ENCODE measurements at regions not wholly inside any gene's neighbourhood (a gene's known extent, or its start where the extent isn't known, plus 50 kb on each side); places are given as distances from the start of the nearest gene placed in this dataset.

DNA sequence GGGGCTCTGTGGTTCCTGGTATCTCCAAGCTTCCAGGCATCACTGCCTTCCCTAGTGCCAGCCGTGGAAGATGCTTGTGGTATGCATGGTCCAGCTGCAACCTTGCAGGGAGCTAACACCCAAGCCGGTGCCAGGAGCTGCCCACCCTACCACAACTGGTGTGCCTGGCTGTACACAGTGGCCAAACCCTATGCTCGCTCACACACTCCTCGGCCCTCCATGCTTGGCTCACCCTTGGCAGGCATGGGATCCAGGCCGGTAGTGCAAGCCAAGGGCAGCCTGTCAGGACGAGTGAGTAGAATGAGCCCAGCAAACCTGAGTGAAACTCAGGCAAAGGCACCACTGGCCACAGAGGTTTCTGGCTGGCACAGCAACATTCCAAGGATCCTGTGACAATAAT, 1676.0 kb downstream of the SLITRK1 start:
- H3K4me1 ChIP-seq (ENCODE audit: low read depth, poor library complexity, severe bottlenecking): no peaks in the 10 kb centered on the region
- H3K4me3 ChIP-seq (IDR thresholded peaks at IDR 0.05; ENCODE audit: insufficient read depth, low read depth, low read length): no peak overlapping the region
- no peak overlapping the region for H3K4me2 ChIP-seq
- no peaks in the 10 kb centered on the region for H3K36me3 ChIP-seq (ENCODE audit: insufficient read depth)
- no peak overlapping the region for H3K27ac ChIP-seq
- no peaks in the 10 kb centered on the region for H3K27me3 ChIP-seq (ENCODE audit: insufficient read depth, low read depth)
- no peak overlapping the region for H2AFZ ChIP-seq (ENCODE audit: low read depth)
- TF ChIP-seq, protein P1, sequence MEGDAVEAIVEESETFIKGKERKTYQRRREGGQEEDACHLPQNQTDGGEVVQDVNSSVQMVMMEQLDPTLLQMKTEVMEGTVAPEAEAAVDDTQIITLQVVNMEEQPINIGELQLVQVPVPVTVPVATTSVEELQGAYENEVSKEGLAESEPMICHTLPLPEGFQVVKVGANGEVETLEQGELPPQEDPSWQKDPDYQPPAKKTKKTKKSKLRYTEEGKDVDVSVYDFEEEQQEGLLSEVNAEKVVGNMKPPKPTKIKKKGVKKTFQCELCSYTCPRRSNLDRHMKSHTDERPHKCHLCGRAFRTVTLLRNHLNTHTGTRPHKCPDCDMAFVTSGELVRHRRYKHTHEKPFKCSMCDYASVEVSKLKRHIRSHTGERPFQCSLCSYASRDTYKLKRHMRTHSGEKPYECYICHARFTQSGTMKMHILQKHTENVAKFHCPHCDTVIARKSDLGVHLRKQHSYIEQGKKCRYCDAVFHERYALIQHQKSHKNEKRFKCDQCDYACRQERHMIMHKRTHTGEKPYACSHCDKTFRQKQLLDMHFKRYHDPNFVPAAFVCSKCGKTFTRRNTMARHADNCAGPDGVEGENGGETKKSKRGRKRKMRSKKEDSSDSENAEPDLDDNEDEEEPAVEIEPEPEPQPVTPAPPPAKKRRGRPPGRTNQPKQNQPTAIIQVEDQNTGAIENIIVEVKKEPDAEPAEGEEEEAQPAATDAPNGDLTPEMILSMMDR (conservative IDR thresholded peaks at IDR 0.05; ENCODE audit: low read depth, low read length): no peak
- H4K20me1 ChIP-seq (ENCODE audit: insufficient read depth): no peaks in the 10 kb centered on the region
- H3K79me2 ChIP-seq (ENCODE audit: insufficient read depth, low read depth): no peaks in the 10 kb centered on the region
- no peak overlapping the region for H3K9ac ChIP-seq

DNA sequence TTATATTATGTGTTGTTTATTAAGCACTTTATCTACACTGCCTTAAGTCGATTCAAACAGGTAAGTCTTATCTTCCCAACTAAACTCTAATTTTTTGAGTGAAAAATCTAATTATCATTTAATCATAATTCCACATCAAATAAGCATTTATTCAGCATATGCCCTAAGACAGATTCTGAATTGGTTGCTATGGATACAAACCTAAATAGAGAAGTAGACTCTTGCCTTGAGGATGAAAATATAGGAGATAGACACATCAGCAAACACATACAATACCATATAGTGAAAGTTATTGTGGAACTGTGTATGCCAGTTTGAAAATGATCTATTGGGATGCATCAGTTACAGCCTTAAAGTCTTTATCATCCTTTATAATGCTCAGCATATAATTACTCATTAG, 1679.9 kb downstream of the SLITRK1 start:
- no peaks in the 10 kb centered on the region for H4K20me1 ChIP-seq (ENCODE audit: insufficient read depth)
- no peak overlapping the region for H3K4me2 ChIP-seq
- H3K79me2 ChIP-seq (ENCODE audit: insufficient read depth, low read depth): no peaks in the 10 kb centered on the region
- no peak overlapping the region for H2AFZ ChIP-seq (ENCODE audit: low read depth)
- no peak overlapping the region for H3K9ac ChIP-seq
- no peak overlapping the region for H3K27ac ChIP-seq
- H3K4me3 ChIP-seq (IDR thresholded peaks at IDR 0.05; ENCODE audit: insufficient read depth, low read depth, low read length): no peak overlapping the region
- no peaks in the 10 kb centered on the region for H3K36me3 ChIP-seq (ENCODE audit: insufficient read depth)
- H3K4me1 ChIP-seq (ENCODE audit: low read depth, poor library complexity, severe bottlenecking): no peaks in the 10 kb centered on the region
- TF ChIP-seq, protein P1 (conservative IDR thresholded peaks at IDR 0.05; ENCODE audit: low read depth, low read length): no peak
- H3K27me3 ChIP-seq (ENCODE audit: insufficient read depth, low read depth): no peaks in the 10 kb centered on the region

DNA sequence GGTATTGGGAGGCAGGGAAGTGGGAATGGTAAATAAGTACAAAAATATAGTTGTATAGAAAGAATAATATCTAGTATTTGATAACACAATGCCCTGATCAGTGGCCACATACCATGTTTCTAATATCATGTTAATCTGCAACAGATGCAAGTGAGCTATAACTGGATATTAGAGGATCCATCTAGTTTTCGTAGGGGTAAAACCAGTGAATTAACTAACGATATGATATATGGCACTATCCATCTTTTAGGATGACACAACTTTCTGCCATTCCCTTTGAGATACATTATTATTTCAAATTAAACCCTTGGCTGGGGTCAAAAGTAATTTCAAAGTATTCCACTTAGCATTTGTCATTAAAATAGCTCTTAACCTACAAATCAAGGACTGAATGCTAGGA, 1686.2 kb downstream of the SLITRK1 start:
- Histone ChIP-seq H3K27me3 (ENCODE audit: insufficient read depth, low read depth) (no peaks in the 10 kb centered on the region), H3K79me2 (ENCODE audit: insufficient read depth, low read depth) (no peaks in the 10 kb centered on the region), H3K4me3 (IDR thresholded peaks at IDR 0.05; ENCODE audit: insufficient read depth, low read depth, low read length) (no peak overlapping the region), H3K27ac (no peak overlapping the region), H3K4me2 (no peak overlapping the region), H3K4me1 (ENCODE audit: low read depth, poor library complexity, severe bottlenecking) (no peaks in the 10 kb centered on the region), H2AFZ (ENCODE audit: low read depth) (no peak overlapping the region), H3K36me3 (ENCODE audit: insufficient read depth) (no peaks in the 10 kb centered on the region), H3K9ac (no peak overlapping the region), H4K20me1 (ENCODE audit: insufficient read depth) (no peaks in the 10 kb centered on the region)
- TF ChIP-seq, protein P1 (conservative IDR thresholded peaks at IDR 0.05; ENCODE audit: low read depth, low read length): no peak

DNA sequence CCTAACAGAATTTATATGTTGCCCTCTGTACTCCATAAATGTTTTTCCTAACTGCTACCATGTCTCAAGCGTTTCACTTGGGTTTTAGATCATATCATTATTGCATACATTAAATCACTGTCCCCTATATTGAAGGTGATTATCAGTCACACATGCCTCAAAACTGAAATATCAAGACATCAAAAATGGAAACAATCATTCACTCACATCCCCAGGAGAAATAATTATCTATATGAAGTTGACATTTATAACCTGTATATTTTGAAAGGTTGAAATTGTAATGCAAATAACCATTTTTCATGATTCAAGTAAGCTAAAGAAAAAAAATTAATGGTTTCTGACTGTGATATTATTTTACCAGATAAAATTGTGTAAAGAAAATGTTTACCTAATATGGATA, 1695.0 kb downstream of the SLITRK1 start:
- Histone ChIP-seq H4K20me1 (ENCODE audit: insufficient read depth) (no peaks in the 10 kb centered on the region), H3K79me2 (ENCODE audit: insufficient read depth, low read depth) (no peaks in the 10 kb centered on the region), H2AFZ (ENCODE audit: low read depth) (no peak overlapping the region)

More for the DNA sequence above, 1695.0 kb downstream of the SLITRK1 start:
- Histone ChIP-seq H3K4me1 (ENCODE audit: low read depth, poor library complexity, severe bottlenecking) (no peaks in the 10 kb centered on the region), H3K4me3 (IDR thresholded peaks at IDR 0.05; ENCODE audit: insufficient read depth, low read depth, low read length) (no peak overlapping the region), H3K36me3 (ENCODE audit: insufficient read depth) (no peaks in the 10 kb centered on the region), H3K9ac (no peak overlapping the region), H3K27me3 (ENCODE audit: insufficient read depth, low read depth) (no peaks in the 10 kb centered on the region), H3K27ac (no peak overlapping the region), H3K4me2 (no peak overlapping the region)
- TF ChIP-seq, protein P1 (conservative IDR thresholded peaks at IDR 0.05; ENCODE audit: low read depth, low read length): no peak

All from KMS-11 (cell line).